ENCODE measurements at regions not wholly inside any gene's neighbourhood (a gene's known extent, or its start where the extent isn't known, plus 50 kb on each side); places are given as distances from the start of the nearest gene placed in this dataset.

- peaks cover 22% of the 10 kb centered on the region for H3K27me3 ChIP-seq (ENCODE audit: control insufficient read depth, insufficient read depth)
- WGBS, result 44% methylated on average over 1 of the region's 1 CpG
These were observed 287.5 kb upstream of the NFE2L3 start for GRCh38 chr7:25864511-25864910.

GRCh38 chr7:25864943-25865751 is 286.9 kb upstream of the NFE2L3 start:
- DNase-seq, result no peak
- intact Hi-C loops (cut with DNase I), result no loop called here
- peaks cover 22% of the 10 kb centered on the region for H3K27me3 ChIP-seq (ENCODE audit: control insufficient read depth, insufficient read depth)

More at GRCh38 chr7:25864511-25864910, 287.5 kb upstream of the NFE2L3 start:
- DNase-seq (no peak), ATAC-seq (no peak)
- Histone ChIP-seq H3K4me3 (ENCODE audit: low read length) (no peak overlapping the region), H3K27ac (ENCODE audit: low read length) (no peak overlapping the region), H3K9me3 (ENCODE audit: control insufficient read depth, low read length) (no peaks in the 10 kb centered on the region), H3K4me1 (ENCODE audit: control insufficient read depth, insufficient read depth, low read length) (no peaks in the 10 kb centered on the region)
- intact Hi-C loops (cut with DNase I), result no loop called here

GRCh38 chr7:25868509-25868908 is 283.5 kb upstream of the NFE2L3 start:
- Histone ChIP-seq H3K27me3 (ENCODE audit: control insufficient read depth, insufficient read depth) (peaks cover 28% of the 10 kb centered on the region), H3K4me1 (ENCODE audit: control insufficient read depth, insufficient read depth, low read length) (no peaks in the 10 kb centered on the region), H3K4me3 (ENCODE audit: low read length) (no peak overlapping the region), H3K9me3 (ENCODE audit: control insufficient read depth, low read length) (no peaks in the 10 kb centered on the region), H3K27ac (ENCODE audit: low read length) (no peak overlapping the region)
- intact Hi-C loops (cut with DNase I), result no loop called here
- no peak for ATAC-seq
- DNase-seq, result no peak
- 94% methylated on average over 1 of the region's 1 CpG for WGBS

More at GRCh38 chr7:25864943-25865751, 286.9 kb upstream of the NFE2L3 start:
- no peaks in the 10 kb centered on the region for H3K4me1 ChIP-seq (ENCODE audit: control insufficient read depth, insufficient read depth, low read length)
- no peak for ATAC-seq
- H3K4me3 ChIP-seq (ENCODE audit: low read length), result no peak overlapping the region
- WGBS, result 18% methylated on average over 3 of the region's 3 CpGs
- no peak overlapping the region for H3K27ac ChIP-seq (ENCODE audit: low read length)
- H3K9me3 ChIP-seq (ENCODE audit: control insufficient read depth, low read length), result no peaks in the 10 kb centered on the region

GRCh38 chr7:25870574-25870973 is 281.4 kb upstream of the NFE2L3 start:
- no peaks in the 10 kb centered on the region for H3K4me1 ChIP-seq (ENCODE audit: control insufficient read depth, insufficient read depth, low read length)
- 81% methylated on average over 3 of the region's 3 CpGs for WGBS
- no peaks in the 10 kb centered on the region for H3K9me3 ChIP-seq (ENCODE audit: control insufficient read depth, low read length)
- intact Hi-C loops (cut with DNase I), result loop anchor here in 1 of 4 donors (10.0 kb wide), 1 partner anchor 1284 kb away; the partner anchor contains the start of genes HOXA3 and HOXA7
- ATAC-seq, result no peak
- no peak for DNase-seq
- H3K27ac ChIP-seq (ENCODE audit: low read length), result no peak overlapping the region
- peaks cover 26% of the 10 kb centered on the region for H3K27me3 ChIP-seq (ENCODE audit: control insufficient read depth, insufficient read depth)
- H3K4me3 ChIP-seq (ENCODE audit: low read length), result no peak overlapping the region

- Histone ChIP-seq H3K27me3 (ENCODE audit: control insufficient read depth, insufficient read depth) (peaks cover 10% of the 10 kb centered on the region), H3K9me3 (ENCODE audit: control insufficient read depth, low read length) (no peaks in the 10 kb centered on the region), H3K4me1 (ENCODE audit: control insufficient read depth, insufficient read depth, low read length) (no peaks in the 10 kb centered on the region), H3K4me3 (ENCODE audit: low read length) (no peak overlapping the region), H3K27ac (ENCODE audit: low read length) (no peak overlapping the region)
- DNase-seq (no peak), ATAC-seq (no peak)
- intact Hi-C loops (cut with DNase I), result loop anchor here in 1 of 4 donors (10.0 kb wide), 1 partner anchor 1279 kb away; the partner anchor contains the start of genes HOXA3 and HOXA7
- 88% methylated on average over 3 of the region's 3 CpGs for WGBS
These were observed 275.9 kb upstream of the NFE2L3 start for GRCh38 chr7:25876092-25876491.

GRCh38 chr7:25877802-25878789 is 273.9 kb upstream of the NFE2L3 start:
- peaks cover 6% of the 10 kb centered on the region for H3K27me3 ChIP-seq (ENCODE audit: control insufficient read depth, insufficient read depth)
- no peaks in the 10 kb centered on the region for H3K4me1 ChIP-seq (ENCODE audit: control insufficient read depth, insufficient read depth, low read length)
- no peak overlapping the region for H3K27ac ChIP-seq (ENCODE audit: low read length)
- intact Hi-C loops (cut with DNase I), result loop anchor here in 1 of 4 donors (10.0 kb wide), 1 partner anchor 1277 kb away; the partner anchor contains the start of genes HOXA3 and HOXA7
- WGBS, result 69% methylated on average over 9 of the region's 9 CpGs
- no peak for DNase-seq
- ATAC-seq, result no peak
- no peak overlapping the region for H3K4me3 ChIP-seq (ENCODE audit: low read length)
- H3K9me3 ChIP-seq (ENCODE audit: control insufficient read depth, low read length), result no peaks in the 10 kb centered on the region

GRCh38 chr7:25879799-25880198 is 272.2 kb upstream of the NFE2L3 start:
- intact Hi-C loops (cut with DNase I), result loop anchor here in 2 of 4 donors (10.0 kb wide), 2 partner anchors 1275 to 1285 kb away; partner anchors contain the start of genes HOXA3 (in 1 of the 2), HOXA7 (in 1 of the 2) and HOXA9 (in 1 of the 2)
- WGBS, result 80% methylated on average over 3 of the region's 3 CpGs
- Histone ChIP-seq H3K27ac (ENCODE audit: low read length) (no peak overlapping the region), H3K27me3 (ENCODE audit: control insufficient read depth, insufficient read depth) (peaks cover 4% of the 10 kb centered on the region), H3K4me1 (ENCODE audit: control insufficient read depth, insufficient read depth, low read length) (no peaks in the 10 kb centered on the region), H3K4me3 (ENCODE audit: low read length) (no peak overlapping the region), H3K9me3 (ENCODE audit: control insufficient read depth, low read length) (no peaks in the 10 kb centered on the region)
- ATAC-seq (no peak), DNase-seq (no peak)

- no peaks in the 10 kb centered on the region for H3K9me3 ChIP-seq (ENCODE audit: control insufficient read depth, low read length)
- H3K4me3 ChIP-seq (ENCODE audit: low read length), result no peak overlapping the region
- DNase-seq (no peak), ATAC-seq (no peak)
- H3K4me1 ChIP-seq (ENCODE audit: control insufficient read depth, insufficient read depth, low read length), result no peaks in the 10 kb centered on the region
- intact Hi-C loops (cut with DNase I), result loop anchor here in 1 of 4 donors (10.0 kb wide), 1 partner anchor 1283 kb away; the partner anchor contains the start of gene HOXA9
- WGBS, result 63% methylated on average over 14 of the region's 14 CpGs
- H3K27me3 ChIP-seq (ENCODE audit: control insufficient read depth, insufficient read depth), result peaks cover 4% of the 10 kb centered on the region
- H3K27ac ChIP-seq (ENCODE audit: low read length), result no peak overlapping the region
These were observed 270.5 kb upstream of the NFE2L3 start for GRCh38 chr7:25881317-25882037.

- ATAC-seq (no peak), DNase-seq (no peak)
- Histone ChIP-seq H3K4me1 (ENCODE audit: control insufficient read depth, insufficient read depth, low read length) (no peaks in the 10 kb centered on the region), H3K9me3 (ENCODE audit: control insufficient read depth, low read length) (no peaks in the 10 kb centered on the region), H3K4me3 (ENCODE audit: low read length) (no peak overlapping the region), H3K27ac (ENCODE audit: low read length) (no peak overlapping the region), H3K27me3 (ENCODE audit: control insufficient read depth, insufficient read depth) (peaks cover 4% of the 10 kb centered on the region)
- WGBS, result 72% methylated on average over 13 of the region's 13 CpGs
- intact Hi-C loops (cut with DNase I), result loop anchor here in 1 of 4 donors (10.0 kb wide), 1 partner anchor 1283 kb away; the partner anchor contains the start of gene HOXA9
These were observed 269.7 kb upstream of the NFE2L3 start for GRCh38 chr7:25882151-25882773.

Measured in right cardiac atrium (tissue), 5 donors.